CD4-positive, CD25-positive, alpha-beta regulatory T cell (primary cell): ENCODE measurements at regions not wholly inside any gene's neighbourhood (a gene's known extent, or its start where the extent isn't known, plus 50 kb on each side); places are given as distances from the start of the nearest gene placed in this dataset.

ENCODE experiments used
- ATAC-seq, 2 donors: fragments of 150-1000 bp; cut with Tn5 transposase; one replicate each; pipeline ENCODE4 v1.10.0; 2021; ENCODE audit warnings: low read depth in 2 of 2, moderate number of reproducible peaks in 2 of 2, moderate library complexity in 1 of 2
- DNase-seq, 3 donors: peaks; one replicate each; pipeline versions ENCODE4 v3.0.0 to v3.0.0-alpha.2; 2012 to 2022; ENCODE audit warnings: mixed read lengths in 1 of 3
- H3K27ac ChIP-seq: one replicate; pipeline ENCODE4 v1.7.0; 2013; ENCODE audit warnings: mild to moderate bottlenecking, low read length; ENCODE audit not compliant: insufficient read depth, poor library complexity, severe bottlenecking
- H3K27me3 ChIP-seq: one replicate; pipeline ENCODE4 v1.7.0; 2013; ENCODE audit warnings: low read length; ENCODE audit not compliant: control insufficient read depth, insufficient read depth
- H3K36me3 ChIP-seq: one replicate; pipeline ENCODE4 v1.7.0; 2013; ENCODE audit warnings: mild to moderate bottlenecking, low read length, moderate library complexity; ENCODE audit not compliant: control insufficient read depth, insufficient read depth
- H3K4me1 ChIP-seq: 2 replicates; pipeline ENCODE4 v1.7.0; 2013; ENCODE audit warnings: mild to moderate bottlenecking, low read length; ENCODE audit not compliant: insufficient read depth, control insufficient read depth, poor library complexity, severe bottlenecking
- H3K4me3 ChIP-seq: one replicate; pipeline ENCODE4 v1.7.0; 2013; ENCODE audit warnings: low read depth, mild to moderate bottlenecking, low read length, moderate library complexity
- H3K9me3 ChIP-seq, 2 experiments: 1 replicate in 1 of 2; 2 replicates in 1 of 2; pipeline ENCODE4 v1.7.0; 2013; ENCODE audit warnings: low read length in 2 of 2, mild to moderate bottlenecking in 1 of 2, moderate library complexity in 1 of 2; ENCODE audit not compliant: control insufficient read depth in 2 of 2
- H3K27ac Mint-ChIP-seq, 3 donors: one replicate each; pipeline ENCODE4 v1.8.0; 2020 to 2022; ENCODE audit warnings: mild to moderate bottlenecking in 3 of 3, mixed read lengths in 3 of 3, moderate library complexity in 2 of 3
- H3K27me3 Mint-ChIP-seq: one replicate; pipeline ENCODE4 v1.8.0; 2022; ENCODE audit warnings: mild to moderate bottlenecking, mixed read lengths
- H3K36me3 Mint-ChIP-seq: one replicate; pipeline ENCODE4 v1.8.0; 2020; ENCODE audit warnings: mixed read lengths
- H3K4me1 Mint-ChIP-seq, 4 donors: one replicate each; pipeline ENCODE4 v1.8.0; 2020 to 2022; ENCODE audit warnings: mixed read lengths in 4 of 4, mild to moderate bottlenecking in 1 of 4
- H3K4me3 Mint-ChIP-seq, 4 donors: one replicate each; pipeline ENCODE4 v1.8.0; 2020 to 2022; ENCODE audit warnings: mild to moderate bottlenecking in 4 of 4, mixed read lengths in 4 of 4, moderate library complexity in 3 of 4
- H3K9me3 Mint-ChIP-seq, 7 donors: one replicate each; pipeline ENCODE4 v1.8.0; 2020 to 2022; ENCODE audit warnings: mixed read lengths in 7 of 7, mild to moderate bottlenecking in 3 of 7, moderate library complexity in 2 of 7

DNA sequence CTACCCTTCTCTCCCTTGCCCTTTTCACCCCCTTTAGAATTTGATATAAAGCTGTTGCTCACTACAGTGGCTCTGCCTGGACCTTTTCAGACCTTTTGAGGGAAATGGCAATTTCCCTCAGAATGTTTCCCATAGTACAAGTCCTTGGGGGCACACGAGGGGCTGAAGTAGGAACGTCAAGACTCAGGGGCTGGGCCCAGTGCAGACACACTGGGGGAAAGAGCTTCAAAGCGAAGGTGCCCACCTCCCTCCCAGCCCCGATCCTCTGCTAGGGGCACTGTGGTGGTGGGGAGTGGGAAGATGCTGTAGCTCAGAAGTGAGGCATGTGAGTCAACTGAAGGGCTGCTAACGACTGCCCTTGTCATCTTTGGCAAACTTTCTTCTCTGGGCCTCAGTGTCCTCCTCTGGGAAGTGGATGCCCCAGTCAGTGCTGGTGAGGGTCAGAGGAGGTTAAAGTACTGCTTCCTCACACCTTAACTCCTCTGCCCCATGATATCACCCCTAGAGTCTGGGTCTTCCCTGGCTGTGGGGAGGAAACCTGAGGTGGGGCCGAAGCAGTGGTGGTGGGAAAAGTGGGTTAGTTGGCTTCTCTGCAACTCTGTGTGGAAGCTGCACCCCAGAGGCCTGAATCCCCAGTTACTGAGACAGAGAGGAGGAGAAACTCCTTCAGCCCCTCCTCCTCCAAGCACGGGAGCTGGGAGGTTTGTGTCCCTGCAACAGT is 425.3 kb upstream of the B3GAT1 start:
- ATAC-seq = no peak
- Histone ChIP-seq H3K27me3 (no peaks in the 10 kb centered on the region), H3K4me3 (no peak overlapping the region), H3K9me3 (no peaks in the 10 kb centered on the region), H3K4me1 (no peaks in the 10 kb centered on the region), H3K36me3 (no peaks in the 10 kb centered on the region), H3K27ac (no peak overlapping the region)
- no peaks in the 10 kb centered on the region for H3K36me3 Mint-ChIP-seq
- H3K27ac Mint-ChIP-seq = no peak overlapping the region
- peaks cover 0 to 2% (median 0%) of the 10 kb centered on the region in 7 donors for H3K9me3 Mint-ChIP-seq
- DNase-seq = no peak
- H3K4me3 Mint-ChIP-seq = no peak overlapping the region
- H3K27me3 Mint-ChIP-seq = no peaks in the 10 kb centered on the region
- no peaks in the 10 kb centered on the region for H3K4me1 Mint-ChIP-seq

DNA sequence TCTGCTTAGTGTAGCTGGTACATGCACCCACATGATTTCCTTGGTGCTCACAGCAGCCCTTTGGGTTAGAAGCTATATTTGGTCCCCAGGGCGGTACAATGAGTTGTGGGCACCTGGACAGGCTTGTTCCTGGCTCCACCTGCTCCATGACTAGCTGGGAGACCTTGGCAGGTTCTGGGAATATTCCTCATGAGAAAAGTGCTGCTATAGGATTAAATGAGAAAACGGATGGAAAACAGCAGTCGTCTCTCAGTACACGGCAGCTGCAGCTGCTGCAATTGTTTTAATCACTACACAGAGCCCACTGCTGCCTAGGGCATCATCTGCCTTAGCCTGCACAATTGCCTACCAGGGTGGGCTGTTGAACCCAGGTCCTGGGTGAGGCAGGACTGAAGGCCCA is 424.5 kb upstream of the B3GAT1 start:
- no peak overlapping the region for H3K27ac Mint-ChIP-seq
- no peak overlapping the region for H3K4me3 Mint-ChIP-seq

DNA sequence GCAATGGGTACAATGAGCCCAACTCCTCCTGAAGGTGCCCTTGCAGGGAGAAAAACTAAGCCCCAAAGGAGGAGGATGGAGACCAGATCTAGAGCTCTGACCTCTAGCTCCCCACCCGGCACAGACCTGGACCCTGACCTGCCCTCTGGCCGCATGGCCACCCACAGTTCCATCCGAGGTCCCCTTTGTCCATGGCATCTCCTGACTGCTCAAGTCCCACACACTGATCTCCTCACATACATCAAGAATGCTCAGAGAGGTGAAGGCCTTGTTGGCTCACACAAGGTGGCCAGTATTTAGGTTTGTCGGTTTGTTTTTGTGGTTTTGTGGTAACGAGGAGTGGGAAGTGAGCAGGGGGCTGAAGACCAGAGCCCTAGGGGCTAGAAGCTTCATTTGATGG is 423.5 kb upstream of the B3GAT1 start:
- Histone ChIP-seq H3K9me3 (no peaks in the 10 kb centered on the region), H3K4me3 (no peak overlapping the region), H3K36me3 (no peaks in the 10 kb centered on the region), H3K27ac (no peak overlapping the region), H3K27me3 (no peaks in the 10 kb centered on the region), H3K4me1 (no peaks in the 10 kb centered on the region)
- Mint-ChIP-seq H3K27ac (no peak overlapping the region), H3K36me3 (no peaks in the 10 kb centered on the region), H3K9me3 (peaks cover 0 to 4% (median 1%) of the 10 kb centered on the region in 7 donors), H3K4me1 (no peaks in the 10 kb centered on the region), H3K27me3 (no peaks in the 10 kb centered on the region), H3K4me3 (no peak overlapping the region)
- DNase-seq (no peak), ATAC-seq (no peak)

More for the DNA sequence above, 424.5 kb upstream of the B3GAT1 start:
- H3K4me1 Mint-ChIP-seq = no peaks in the 10 kb centered on the region
- DNase-seq = no peak
- H3K36me3 Mint-ChIP-seq = no peaks in the 10 kb centered on the region
- peaks cover 0 to 2% (median 0%) of the 10 kb centered on the region in 7 donors for H3K9me3 Mint-ChIP-seq
- no peak for ATAC-seq
- no peak overlapping the region for H3K27ac ChIP-seq
- no peaks in the 10 kb centered on the region for H3K4me1 ChIP-seq
- H3K27me3 Mint-ChIP-seq = no peaks in the 10 kb centered on the region
- no peak overlapping the region for H3K4me3 ChIP-seq
- H3K27me3 ChIP-seq = no peaks in the 10 kb centered on the region
- H3K36me3 ChIP-seq = no peaks in the 10 kb centered on the region
- no peaks in the 10 kb centered on the region for H3K9me3 ChIP-seq

DNA sequence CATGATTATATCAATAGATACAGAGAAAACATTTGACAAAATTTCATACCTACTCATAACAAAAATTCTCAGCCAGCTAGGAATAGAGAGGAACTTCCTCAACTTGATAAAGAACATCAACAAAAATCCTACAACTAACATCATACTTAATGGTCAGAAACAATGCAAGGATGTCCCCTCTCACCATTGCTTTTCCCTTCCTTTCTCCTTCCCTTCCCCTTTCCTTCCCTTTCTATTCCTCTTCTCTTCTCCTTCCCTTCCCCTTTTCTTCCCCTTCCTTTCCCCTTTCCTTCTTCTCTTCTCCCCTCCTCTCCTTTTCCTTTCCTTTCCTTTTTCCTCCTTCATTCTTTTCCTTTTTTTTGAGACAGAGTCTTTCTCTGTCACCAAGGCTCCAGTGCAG is 418.3 kb upstream of the B3GAT1 start:
- Histone ChIP-seq H3K4me3 (no peak overlapping the region), H3K9me3 (no peaks in the 10 kb centered on the region), H3K36me3 (no peaks in the 10 kb centered on the region), H3K27ac (no peak overlapping the region), H3K4me1 (no peaks in the 10 kb centered on the region), H3K27me3 (no peaks in the 10 kb centered on the region)
- Mint-ChIP-seq H3K27me3 (no peaks in the 10 kb centered on the region), H3K36me3 (no peaks in the 10 kb centered on the region), H3K4me1 (no peaks in the 10 kb centered on the region), H3K4me3 (no peak overlapping the region), H3K27ac (no peak overlapping the region), H3K9me3 (peaks cover 0 to 6% (median 2%) of the 10 kb centered on the region in 7 donors)
- no peak for ATAC-seq
- DNase-seq = no peak

DNA sequence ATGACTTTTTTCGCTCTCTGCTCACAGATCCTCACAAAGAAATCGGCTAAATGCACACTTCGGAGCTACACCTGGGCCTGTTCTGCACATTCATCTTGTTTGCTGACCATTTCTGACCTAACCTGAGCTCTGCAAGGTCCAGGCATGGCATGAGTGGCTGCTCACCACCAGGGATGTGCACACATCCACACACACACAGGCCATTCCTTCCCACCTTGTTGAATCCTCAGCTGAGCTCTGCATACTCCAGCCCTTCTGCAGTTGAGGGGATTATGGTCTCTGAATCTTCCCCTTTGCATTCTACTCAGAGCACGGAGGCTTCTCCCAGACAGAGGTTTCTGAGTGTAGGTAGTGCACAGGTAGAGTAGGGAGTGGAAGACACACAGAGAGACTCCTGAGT is 411.9 kb upstream of the B3GAT1 start:
- H3K4me1 Mint-ChIP-seq = no peaks in the 10 kb centered on the region
- no peak overlapping the region for H3K27ac ChIP-seq
- DNase-seq = no peak
- no peak for ATAC-seq
- no peaks in the 10 kb centered on the region for H3K9me3 ChIP-seq
- no peak overlapping the region for H3K27ac Mint-ChIP-seq
- H3K36me3 ChIP-seq = no peaks in the 10 kb centered on the region
- no peak overlapping the region for H3K4me3 Mint-ChIP-seq
- no peaks in the 10 kb centered on the region for H3K36me3 Mint-ChIP-seq
- H3K9me3 Mint-ChIP-seq = peaks cover 0 to 2% (median 1%) of the 10 kb centered on the region in 7 donors
- H3K4me1 ChIP-seq = no peaks in the 10 kb centered on the region
- peaks cover 4% of the 10 kb centered on the region for H3K27me3 Mint-ChIP-seq
- H3K4me3 ChIP-seq = no peak overlapping the region
- no peaks in the 10 kb centered on the region for H3K27me3 ChIP-seq

DNA sequence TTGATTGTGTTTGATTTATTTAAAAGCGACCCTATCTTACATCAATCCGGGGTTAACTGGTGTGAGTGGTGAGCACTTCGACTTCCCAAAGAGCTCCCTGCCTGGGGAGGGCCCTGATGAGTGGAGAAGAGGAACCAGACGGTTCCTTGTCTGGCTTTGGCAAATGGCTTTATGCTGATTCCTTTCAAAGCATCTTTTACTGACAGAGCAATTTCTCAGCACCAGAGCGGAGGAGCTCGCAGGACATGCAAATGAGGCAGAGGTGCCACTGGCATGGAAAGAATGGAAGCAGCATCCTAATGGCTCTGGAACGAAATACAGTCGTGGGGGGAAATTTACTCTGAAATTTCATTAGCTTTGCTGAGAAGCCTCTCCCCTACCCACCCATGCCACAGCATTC is 410.9 kb upstream of the B3GAT1 start:
- Histone ChIP-seq H3K4me3 (no peak overlapping the region), H3K9me3 (no peaks in the 10 kb centered on the region), H3K27ac (no peak overlapping the region), H3K27me3 (no peaks in the 10 kb centered on the region), H3K36me3 (no peaks in the 10 kb centered on the region), H3K4me1 (no peaks in the 10 kb centered on the region)
- H3K27me3 Mint-ChIP-seq = peaks cover 5% of the 10 kb centered on the region
- no peak for DNase-seq
- peaks cover 0 to 2% (median 0%) of the 10 kb centered on the region in 7 donors for H3K9me3 Mint-ChIP-seq
- ATAC-seq = no peak
- no peak overlapping the region for H3K27ac Mint-ChIP-seq
- H3K36me3 Mint-ChIP-seq = no peaks in the 10 kb centered on the region
- H3K4me1 Mint-ChIP-seq = no peaks in the 10 kb centered on the region
- H3K4me3 Mint-ChIP-seq = no peak overlapping the region

DNA sequence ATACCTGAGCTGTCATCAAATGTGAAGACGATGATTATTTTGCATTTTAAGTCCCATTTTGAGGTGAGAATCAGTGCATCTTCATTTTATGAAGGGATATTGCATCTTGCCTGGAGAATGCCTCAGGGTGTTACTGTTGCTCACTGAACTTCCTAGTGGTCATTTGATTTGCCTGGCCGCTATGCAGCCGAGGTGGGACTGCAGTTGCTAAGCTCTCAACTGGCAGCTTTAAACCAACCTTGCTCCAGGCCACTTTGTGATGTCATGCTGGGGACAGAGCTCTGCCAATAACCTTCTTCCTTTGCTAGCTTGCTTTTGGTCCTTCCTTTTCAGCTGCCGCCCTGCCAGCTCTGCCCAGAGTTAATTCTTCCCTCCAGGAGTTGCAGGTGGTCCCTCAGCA is 409.4 kb upstream of the B3GAT1 start:
- Histone ChIP-seq H3K36me3 (no peaks in the 10 kb centered on the region), H3K9me3 (no peaks in the 10 kb centered on the region), H3K27ac (no peak overlapping the region), H3K4me3 (no peak overlapping the region), H3K27me3 (no peaks in the 10 kb centered on the region), H3K4me1 (no peaks in the 10 kb centered on the region)
- Mint-ChIP-seq H3K4me1 (no peaks in the 10 kb centered on the region), H3K36me3 (no peaks in the 10 kb centered on the region), H3K4me3 (no peak overlapping the region), H3K27me3 (peaks cover 11% of the 10 kb centered on the region), H3K9me3 (peaks cover 0 to 2% (median 0%) of the 10 kb centered on the region in 7 donors), H3K27ac (no peak overlapping the region)
- no peak for DNase-seq
- ATAC-seq = no peak

DNA sequence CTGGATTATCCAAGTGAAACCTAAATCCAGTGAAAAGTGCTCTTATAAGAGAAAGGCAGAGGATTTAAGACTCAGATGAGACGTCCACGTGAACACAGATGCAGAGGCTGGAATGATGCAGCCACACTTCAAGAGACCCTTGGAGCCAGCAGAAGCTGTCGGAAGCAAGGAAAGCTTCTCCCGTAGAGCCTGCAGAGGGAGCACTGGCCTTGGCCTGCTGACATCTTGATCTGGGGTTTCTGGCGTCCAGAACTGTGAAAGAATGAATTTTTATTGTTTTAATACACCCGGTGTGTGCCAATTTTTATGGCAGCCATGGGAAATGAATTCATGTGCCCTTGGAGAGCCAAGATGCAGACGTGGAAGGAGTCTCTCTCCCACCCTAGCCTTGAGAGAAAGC is 407.0 kb upstream of the B3GAT1 start:
- no peaks in the 10 kb centered on the region for H3K36me3 Mint-ChIP-seq
- no peak for ATAC-seq
- H3K27me3 Mint-ChIP-seq = peaks cover 11% of the 10 kb centered on the region

More for the DNA sequence above, 407.0 kb upstream of the B3GAT1 start:
- Mint-ChIP-seq H3K9me3 (peaks cover 0 to 1% (median 0%) of the 10 kb centered on the region in 7 donors), H3K4me1 (no peaks in the 10 kb centered on the region), H3K27ac (no peak overlapping the region), H3K4me3 (no peak overlapping the region)
- DNase-seq = no peak
- H3K9me3 ChIP-seq = no peaks in the 10 kb centered on the region
- no peaks in the 10 kb centered on the region for H3K36me3 ChIP-seq
- H3K27ac ChIP-seq = no peak overlapping the region
- no peaks in the 10 kb centered on the region for H3K4me1 ChIP-seq
- no peak overlapping the region for H3K4me3 ChIP-seq
- no peaks in the 10 kb centered on the region for H3K27me3 ChIP-seq
